ENCODE measurements at regions not wholly inside any gene's neighbourhood (a gene's known extent, or its start where the extent isn't known, plus 50 kb on each side); places are given as distances from the start of the nearest gene placed in this dataset.

GRCh38 chr3:193863657-193864357 lies 270.8 kb downstream of the OPA1 start:
- no peak overlapping the region for H3K4me2 ChIP-seq (ENCODE audit: low read depth, low read length, poor library complexity, severe bottlenecking)

DNA sequence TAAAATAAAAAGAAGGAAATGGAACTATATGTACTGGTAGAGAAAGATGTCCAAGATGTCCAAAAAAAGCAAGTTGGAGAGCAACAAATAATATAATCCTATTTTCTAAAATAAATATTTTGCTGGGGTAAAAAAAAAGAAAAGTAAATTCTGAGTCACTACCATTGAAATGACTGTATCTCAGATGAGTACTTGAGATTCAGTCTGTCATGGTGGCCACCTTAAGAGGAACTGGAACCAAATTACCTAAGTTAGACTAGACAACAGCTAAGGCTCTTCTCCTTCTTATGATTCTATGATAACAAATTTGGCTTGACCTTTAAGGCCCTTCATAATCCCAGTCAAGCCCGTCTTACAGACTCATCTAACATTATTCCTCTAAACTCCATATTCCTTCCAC lies 270.6 kb upstream of the HES1 start:
- Histone ChIP-seq H3K4me1 (ENCODE audit: insufficient read depth, low read length, poor library complexity, severe bottlenecking) (peaks cover 74% of the 10 kb centered on the region), H3F3A (ENCODE audit: low read depth) (peaks cover 10% of the 10 kb centered on the region; the same call in 1 of the 2 replicates), H4K20me1 (ENCODE audit: insufficient read depth, low read length, poor library complexity, severe bottlenecking) (no peaks in the 10 kb centered on the region), H3K9me3 (ENCODE audit: insufficient read depth, low read depth, low read length) (no peaks in the 10 kb centered on the region), H3K27me3 (ENCODE audit: insufficient read depth, low read length, poor library complexity, severe bottlenecking) (no peaks in the 10 kb centered on the region), H3K4me3 (ENCODE audit: low read length, poor library complexity, severe bottlenecking) (no peak overlapping the region), H3K79me2 (ENCODE audit: insufficient read depth, low read length) (no peaks in the 10 kb centered on the region), H3K9ac (ENCODE audit: low read depth, low read length, poor library complexity, severe bottlenecking) (no peak overlapping the region), H3K9me2 (replicated peaks; ENCODE audit: low read depth, low read length) (no peaks in the 10 kb centered on the region), H3K36me3 (ENCODE audit: insufficient read depth, low read length) (no peaks in the 10 kb centered on the region), H3K4me2 (ENCODE audit: low read depth, low read length, poor library complexity, severe bottlenecking) (no peak overlapping the region), H2AFZ (ENCODE audit: low read length) (no peak overlapping the region)
- TF ChIP-seq, protein P1, sequence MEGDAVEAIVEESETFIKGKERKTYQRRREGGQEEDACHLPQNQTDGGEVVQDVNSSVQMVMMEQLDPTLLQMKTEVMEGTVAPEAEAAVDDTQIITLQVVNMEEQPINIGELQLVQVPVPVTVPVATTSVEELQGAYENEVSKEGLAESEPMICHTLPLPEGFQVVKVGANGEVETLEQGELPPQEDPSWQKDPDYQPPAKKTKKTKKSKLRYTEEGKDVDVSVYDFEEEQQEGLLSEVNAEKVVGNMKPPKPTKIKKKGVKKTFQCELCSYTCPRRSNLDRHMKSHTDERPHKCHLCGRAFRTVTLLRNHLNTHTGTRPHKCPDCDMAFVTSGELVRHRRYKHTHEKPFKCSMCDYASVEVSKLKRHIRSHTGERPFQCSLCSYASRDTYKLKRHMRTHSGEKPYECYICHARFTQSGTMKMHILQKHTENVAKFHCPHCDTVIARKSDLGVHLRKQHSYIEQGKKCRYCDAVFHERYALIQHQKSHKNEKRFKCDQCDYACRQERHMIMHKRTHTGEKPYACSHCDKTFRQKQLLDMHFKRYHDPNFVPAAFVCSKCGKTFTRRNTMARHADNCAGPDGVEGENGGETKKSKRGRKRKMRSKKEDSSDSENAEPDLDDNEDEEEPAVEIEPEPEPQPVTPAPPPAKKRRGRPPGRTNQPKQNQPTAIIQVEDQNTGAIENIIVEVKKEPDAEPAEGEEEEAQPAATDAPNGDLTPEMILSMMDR (conservative IDR thresholded peaks at IDR 0.05; ENCODE audit: low read length): no peak
- TF ChIP-seq EZH2phosphoT487 (IDR thresholded peaks at IDR 0.05; ENCODE audit: borderline replicate concordance): no peak

More at GRCh38 chr3:193863657-193864357, 270.8 kb downstream of the OPA1 start:
- Histone ChIP-seq H3K27me3 (ENCODE audit: insufficient read depth, low read length, poor library complexity, severe bottlenecking) (no peaks in the 10 kb centered on the region), H3K9ac (ENCODE audit: low read depth, low read length, poor library complexity, severe bottlenecking) (no peak overlapping the region), H3K36me3 (ENCODE audit: insufficient read depth, low read length) (no peaks in the 10 kb centered on the region), H2AFZ (ENCODE audit: low read length) (no peak overlapping the region), H3K4me3 (ENCODE audit: low read length, poor library complexity, severe bottlenecking) (no peak overlapping the region), H3K9me3 (ENCODE audit: insufficient read depth, low read depth, low read length) (no peaks in the 10 kb centered on the region), H3F3A (ENCODE audit: low read depth) (peaks cover 2% of the 10 kb centered on the region; the same call in 1 of the 2 replicates), H3K9me2 (replicated peaks; ENCODE audit: low read depth, low read length) (no peaks in the 10 kb centered on the region), H3K79me2 (ENCODE audit: insufficient read depth, low read length) (no peaks in the 10 kb centered on the region), H4K20me1 (ENCODE audit: insufficient read depth, low read length, poor library complexity, severe bottlenecking) (no peaks in the 10 kb centered on the region), H3K4me1 (ENCODE audit: insufficient read depth, low read length, poor library complexity, severe bottlenecking) (peaks cover 71% of the 10 kb centered on the region)
- TF ChIP-seq, protein P1 (conservative IDR thresholded peaks at IDR 0.05; ENCODE audit: low read length): no peak
- no peak for TF ChIP-seq EZH2phosphoT487 (IDR thresholded peaks at IDR 0.05; ENCODE audit: borderline replicate concordance)

DNA sequence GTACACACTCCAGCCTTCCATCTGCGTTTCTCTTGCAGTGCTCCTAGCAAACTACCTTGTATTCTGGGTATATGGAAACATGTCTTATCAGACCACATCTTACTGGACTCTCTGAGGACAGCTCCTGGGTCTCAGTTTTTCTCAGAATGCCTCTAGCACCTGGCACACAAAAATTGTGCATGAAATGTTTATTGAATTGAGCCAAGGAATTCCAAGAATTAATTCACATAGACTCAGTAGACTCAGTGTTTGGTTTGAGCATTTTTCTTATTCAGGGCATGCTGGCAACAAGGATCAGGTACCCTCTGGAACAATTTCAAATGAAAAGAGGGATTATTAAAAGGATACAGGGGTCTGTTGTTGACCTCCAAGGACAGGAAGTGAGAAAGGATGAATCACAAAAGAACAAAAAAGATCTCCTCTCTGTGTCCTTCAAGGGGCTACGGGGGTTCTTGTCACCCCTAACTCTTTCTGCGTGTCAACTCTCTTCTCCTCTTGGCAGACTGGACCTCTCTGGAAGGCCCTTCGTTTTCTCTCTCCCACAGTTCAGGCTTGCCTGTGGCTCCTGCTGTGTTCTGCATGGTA lies 270.0 kb upstream of the HES1 start:
- Histone ChIP-seq H4K20me1 (ENCODE audit: insufficient read depth, low read length, poor library complexity, severe bottlenecking) (no peaks in the 10 kb centered on the region), H3K9ac (ENCODE audit: low read depth, low read length, poor library complexity, severe bottlenecking) (no peak overlapping the region), H3F3A (ENCODE audit: low read depth) (peaks cover 10% of the 10 kb centered on the region; the same call in 1 of the 2 replicates), H2AFZ (ENCODE audit: low read length) (no peak overlapping the region), H3K4me3 (ENCODE audit: low read length, poor library complexity, severe bottlenecking) (no peak overlapping the region), H3K79me2 (ENCODE audit: insufficient read depth, low read length) (no peaks in the 10 kb centered on the region), H3K9me2 (replicated peaks; ENCODE audit: low read depth, low read length) (no peaks in the 10 kb centered on the region), H3K27me3 (ENCODE audit: insufficient read depth, low read length, poor library complexity, severe bottlenecking) (no peaks in the 10 kb centered on the region), H3K9me3 (ENCODE audit: insufficient read depth, low read depth, low read length) (no peaks in the 10 kb centered on the region), H3K4me2 (ENCODE audit: low read depth, low read length, poor library complexity, severe bottlenecking) (no peak overlapping the region), H3K36me3 (ENCODE audit: insufficient read depth, low read length) (no peaks in the 10 kb centered on the region), H3K4me1 (ENCODE audit: insufficient read depth, low read length, poor library complexity, severe bottlenecking) (peaks cover 74% of the 10 kb centered on the region)
- TF ChIP-seq, protein P1 (conservative IDR thresholded peaks at IDR 0.05; ENCODE audit: low read length): no peak
- no peak for TF ChIP-seq EZH2phosphoT487 (IDR thresholded peaks at IDR 0.05; ENCODE audit: borderline replicate concordance)
